OCI-M2 (cell line): ENCODE measurements at regions not wholly inside any gene's neighbourhood (a gene's known extent, or its start where the extent isn't known, plus 50 kb on each side); places are given as distances from the start of the nearest gene placed in this dataset.

ENCODE experiments used
- DNase-seq: peaks from one replicate; lab custom pipeline; 2025; ENCODE audit not compliant: unreplicated experiment; lab: John Stamatoyannopoulos, UW

- no peak for DNase-seq
These were observed 204.2 kb downstream of the USP12 start for GRCh38 chr13:26967119-26968038.

- no peak for DNase-seq
These were observed 204.9 kb downstream of the USP12 start for GRCh38 chr13:26966701-26967080.

DNA sequence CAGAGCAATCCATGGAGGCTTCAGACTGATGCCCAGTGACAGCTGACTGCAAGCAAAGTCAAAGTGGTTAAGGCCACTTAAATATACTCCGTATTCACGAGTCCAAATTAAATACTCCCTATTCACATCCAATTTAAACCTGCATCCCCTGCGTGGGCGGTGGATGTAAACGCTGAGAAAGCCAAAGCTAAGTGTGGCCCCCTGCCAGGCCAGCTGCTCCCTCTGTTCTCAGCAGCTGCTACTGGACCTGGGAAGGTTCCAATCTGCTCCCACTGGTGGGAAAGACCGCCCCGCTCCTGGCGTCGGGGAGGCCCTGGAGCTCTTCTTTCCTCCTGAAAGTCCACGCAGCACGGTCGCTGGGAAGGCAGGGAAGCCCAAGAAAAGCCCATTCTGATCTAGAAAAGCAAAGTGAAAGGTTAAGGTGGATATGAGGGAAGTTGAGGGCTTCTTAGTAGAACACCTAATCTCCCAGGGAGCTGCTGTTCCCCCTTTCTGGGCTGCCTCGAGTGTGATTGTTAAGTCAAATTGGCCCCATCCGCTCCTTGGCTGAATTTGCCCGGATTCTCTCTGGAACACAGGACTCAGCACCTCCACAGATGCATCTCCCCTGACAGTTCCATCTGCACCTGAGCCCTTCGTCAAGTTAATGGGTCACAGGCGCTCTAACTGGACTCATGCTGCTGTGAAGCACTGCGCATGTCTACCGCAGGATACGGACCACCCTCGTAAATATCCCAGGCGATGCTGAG, 205.5 kb downstream of the USP12 start:
- no peak for DNase-seq

- no peak for DNase-seq
These were observed 204.0 kb upstream of the GPR12 start for GRCh38 chr13:26964278-26965250.

GRCh38 chr13:26962671-26963070, 202.1 kb upstream of the GPR12 start:
- DNase-seq, result no peak

- no peak for DNase-seq
These were observed 201.5 kb upstream of the GPR12 start for GRCh38 chr13:26961890-26962615.

- no peak for DNase-seq
These were observed 196.6 kb upstream of the GPR12 start for GRCh38 chr13:26957182-26957581.

GRCh38 chr13:26956522-26957142, 196.0 kb upstream of the GPR12 start:
- DNase-seq, result no peak

DNA sequence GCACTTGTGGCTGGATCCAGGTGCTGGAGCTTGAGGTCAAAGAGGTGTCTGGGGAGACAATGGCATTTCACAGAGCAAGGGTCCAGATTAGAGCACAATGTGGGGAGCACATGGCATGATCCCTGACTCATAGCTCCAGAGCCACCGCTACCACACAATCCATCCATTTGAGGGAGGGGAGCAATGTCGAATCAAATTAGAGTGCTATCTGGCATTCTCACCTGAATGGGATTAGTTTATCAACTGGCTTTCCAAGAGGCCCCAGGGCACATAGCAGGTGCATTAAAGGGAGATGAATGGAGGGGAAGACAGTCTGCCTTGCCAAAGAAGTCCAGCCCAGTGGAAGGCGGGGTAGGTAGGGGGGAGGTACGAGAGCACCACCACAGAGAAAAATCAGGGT, 194.4 kb upstream of the GPR12 start:
- no peak for DNase-seq

DNA sequence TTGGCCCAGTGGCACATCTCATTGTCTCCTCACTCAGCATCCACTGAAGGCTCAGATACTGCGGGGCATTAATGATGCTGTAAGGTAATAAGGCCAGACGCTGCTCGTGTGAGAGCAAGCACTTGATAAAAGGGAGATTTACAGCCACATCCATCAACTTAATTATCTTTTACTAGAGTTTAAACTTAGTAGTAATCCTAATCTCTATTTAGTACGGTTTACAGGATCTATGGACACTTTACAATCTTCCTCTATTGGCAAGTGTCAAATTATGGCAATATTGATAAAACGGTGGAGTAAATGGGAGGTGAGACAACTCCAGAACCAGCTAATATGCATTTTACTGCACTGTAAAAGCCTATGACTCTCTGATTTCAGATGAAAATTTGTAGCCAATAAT, 192.7 kb upstream of the GPR12 start:
- no peak for DNase-seq

DNA sequence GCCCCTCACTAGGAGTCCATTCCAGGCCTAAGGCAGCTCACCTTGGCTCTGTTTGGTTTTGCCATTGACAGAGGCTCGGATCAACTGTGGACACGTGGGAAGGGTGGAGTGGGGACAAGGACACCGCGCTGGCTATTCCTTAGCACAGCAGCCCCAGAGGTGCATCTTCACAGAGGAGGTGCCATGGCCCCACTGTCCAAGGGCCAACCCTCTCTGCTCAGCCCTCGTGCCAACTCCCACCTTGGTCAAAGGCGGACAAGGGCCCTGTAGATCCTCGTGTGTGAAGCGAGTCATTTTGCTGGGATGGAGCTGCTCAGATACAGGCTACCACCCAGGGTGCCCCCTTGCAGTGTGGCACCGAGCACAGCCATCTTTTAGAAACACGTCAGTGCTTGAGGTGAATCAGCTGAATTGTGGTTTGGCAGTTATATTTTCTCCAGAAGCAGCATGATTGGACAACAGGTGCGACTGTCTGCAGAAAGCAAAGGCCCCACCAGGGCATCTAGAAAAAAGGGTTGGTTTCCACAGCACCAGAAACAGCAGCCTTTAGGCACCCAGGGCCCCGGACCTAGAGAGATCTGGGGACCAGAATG, 192.1 kb upstream of the GPR12 start:
- no peak for DNase-seq

DNA sequence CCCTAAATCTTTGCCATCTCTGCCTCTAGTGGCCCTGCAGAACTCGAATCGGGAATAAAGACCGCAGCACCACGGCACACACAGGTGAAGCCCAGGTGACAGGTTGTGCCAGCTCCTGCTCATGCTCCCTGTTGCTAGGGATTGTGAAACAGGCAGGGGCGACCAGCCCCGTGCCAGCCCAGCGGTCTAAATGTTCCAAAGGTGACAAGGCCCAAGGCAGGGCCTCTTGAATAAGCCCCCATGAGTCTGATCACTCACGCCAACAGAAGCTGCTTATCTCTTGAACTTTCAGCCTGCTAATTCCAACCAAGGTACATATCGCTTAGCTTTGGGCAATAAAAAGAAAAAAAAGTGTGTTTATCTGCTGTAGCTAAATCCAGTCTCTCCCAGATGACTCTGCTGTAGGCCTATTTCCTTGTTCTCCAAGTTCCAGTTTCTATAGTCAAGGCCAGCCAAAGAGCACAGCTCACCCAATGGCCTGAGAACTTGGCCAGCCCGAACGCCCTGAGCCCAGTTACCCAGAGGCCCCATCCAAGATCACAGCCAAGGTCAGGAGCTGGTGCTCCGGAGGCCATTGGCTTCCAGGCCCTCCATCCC, 191.1 kb upstream of the GPR12 start:
- DNase-seq, result no peak

- DNase-seq, result no peak
These were observed 190.4 kb upstream of the GPR12 start for GRCh38 chr13:26950968-26951367.

GRCh38 chr13:26950546-26950945, 190.0 kb upstream of the GPR12 start:
- DNase-seq, result no peak

- no peak for DNase-seq
These were observed 189.3 kb upstream of the GPR12 start for GRCh38 chr13:26949701-26950502.

DNA sequence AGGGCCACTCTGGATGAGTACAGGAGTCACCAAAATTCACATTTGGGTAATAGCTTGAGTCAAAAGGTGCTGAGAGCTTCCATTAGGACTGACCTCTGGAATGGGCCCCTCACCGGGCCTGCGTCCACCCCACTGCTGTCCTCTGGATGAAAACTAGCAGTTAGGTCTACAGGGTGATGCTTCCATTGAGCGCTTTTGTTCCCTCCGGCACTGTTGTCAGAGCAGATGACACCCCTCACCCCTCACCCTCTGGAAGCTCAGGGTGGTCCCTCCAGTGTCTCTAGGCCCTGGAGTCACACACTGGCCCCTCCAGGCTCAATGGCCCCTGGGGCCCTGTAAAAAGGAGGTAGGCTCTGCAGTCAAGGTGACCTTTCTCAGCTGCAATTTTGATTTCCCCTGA, 187.8 kb upstream of the GPR12 start:
- no peak for DNase-seq

- peak; percentile 6 for DNase-seq
These were observed 186.2 kb upstream of the GPR12 start for GRCh38 chr13:26946684-26947343.

- no peak for DNase-seq
These were observed 183.2 kb upstream of the GPR12 start for GRCh38 chr13:26943748-26944147.
